Neural cell (in vitro differentiated cells): ENCODE measurements at regions not wholly inside any gene's neighbourhood (a gene's known extent, or its start where the extent isn't known, plus 50 kb on each side); places are given as distances from the start of the nearest gene placed in this dataset.

ENCODE experiments used
- H2AFZ ChIP-seq: fragments of 200-600, 300-800 bp; sonication (generic), shearing (Covaris generic); 2 replicates; pipeline ENCODE4 v1.6.0; 2014; ENCODE audit warnings: low read depth, mild to moderate bottlenecking, antibody characterized with exemption, low read length, moderate library complexity
- H3F3A ChIP-seq: fragments of 200-600 bp; shearing (Covaris generic); 2 replicates; pipeline ENCODE4 v1.6.1; 2016; ENCODE audit warnings: mild to moderate bottlenecking, moderate library complexity, mixed read lengths, antibody characterized with exemption, low read length; ENCODE audit not compliant: insufficient read depth, poor library complexity, severe bottlenecking
- H3K27ac ChIP-seq: fragments of 200-600, 300-800 bp; sonication (generic), shearing (Covaris generic); 2 replicates; pipeline ENCODE4 v1.5.1; 2014; ENCODE audit warnings: mild to moderate bottlenecking, low read length, moderate library complexity
- H3K27me3 ChIP-seq: fragments of 300-800, 200-600 bp; sonication (generic), shearing (Covaris generic); 2 replicates; pipeline ENCODE4 v1.6.0; 2014; ENCODE audit warnings: mild to moderate bottlenecking, low read depth, low read length, moderate library complexity; ENCODE audit not compliant: insufficient read depth
- H3K36me3 ChIP-seq: fragments of 300-800, 200-600 bp; sonication (generic), shearing (Covaris generic); 2 replicates; pipeline ENCODE4 v1.5.1; 2014; ENCODE audit warnings: mild to moderate bottlenecking, antibody characterized with exemption, low read length, moderate library complexity; ENCODE audit not compliant: insufficient read depth
- H3K4me2 ChIP-seq: fragments of 300-800, 200-600 bp; sonication (generic), shearing (Covaris generic); 2 replicates; pipeline ENCODE4 v1.6.0; 2014; ENCODE audit warnings: mild to moderate bottlenecking, low read length
- H3K4me3 ChIP-seq: fragments of 300-800, 200-600 bp; sonication (generic), shearing (Covaris generic); 2 replicates; pipeline ENCODE4 v1.5.1; 2014; ENCODE audit warnings: mild to moderate bottlenecking, low read length, moderate library complexity
- H3K79me2 ChIP-seq: fragments of 200-600 bp; shearing (Covaris generic); replicated peaks from 2 replicates; pipeline ENCODE4 v1.6.0; 2014; ENCODE audit warnings: mild to moderate bottlenecking, low read length, moderate library complexity; ENCODE audit not compliant: insufficient read depth
- H3K9ac ChIP-seq: fragments of 300-800, 200-600 bp; sonication (generic), shearing (Covaris generic); 2 replicates; pipeline ENCODE4 v1.6.1; 2016; ENCODE audit warnings: mild to moderate bottlenecking, low read length, mixed read lengths
- H3K9me2 ChIP-seq: fragments of 200-600 bp; shearing (Covaris generic); 2 replicates; pipeline ENCODE4 v1.6.1; 2016; ENCODE audit warnings: mild to moderate bottlenecking, low read length, mixed read lengths; ENCODE audit not compliant: insufficient read depth
- H3K9me3 ChIP-seq: fragments of 200-600, 300-800 bp; sonication (generic), shearing (Covaris generic); 2 replicates; pipeline ENCODE4 v1.6.1; 2016; ENCODE audit warnings: mild to moderate bottlenecking, mixed run types, low read length, moderate library complexity, mixed read lengths
- H4K20me1 ChIP-seq: fragments of 200-600 bp; shearing (Covaris generic); 2 replicates; pipeline ENCODE4 v1.6.1; 2016; ENCODE audit warnings: mild to moderate bottlenecking, mixed run types; ENCODE audit not compliant: insufficient read depth
- CTCF ChIP-seq: fragments of 450-650 bp; IDR thresholded peaks from 2 replicates; pipeline ENCODE4 v1.5.1; 2014; ENCODE audit warnings: antibody characterized with exemption, mild to moderate bottlenecking, moderate library complexity; ENCODE audit not compliant: poor library complexity, severe bottlenecking
- EP300 ChIP-seq: fragments of 450-650 bp; conservative IDR thresholded peaks from 2 replicates; pipeline ENCODE4 v1.6.1; 2014; ENCODE audit warnings: antibody characterized with exemption, mild to moderate bottlenecking, moderate library complexity; ENCODE audit not compliant: poor library complexity, severe bottlenecking
- EZH2 ChIP-seq: fragments of 200-600, 300-800 bp; shearing (Covaris generic), sonication (generic); IDR thresholded peaks from 2 replicates; pipeline ENCODE4 v1.6.1; 2014; ENCODE audit warnings: antibody characterized with exemption, low read length, borderline replicate concordance, mild to moderate bottlenecking; ENCODE audit not compliant: insufficient read depth, poor library complexity, severe bottlenecking
- MXI1 ChIP-seq: fragments of 450-650 bp; conservative IDR thresholded peaks from 2 replicates; pipeline ENCODE4 v1.6.1; 2014; ENCODE audit warnings: antibody characterized with exemption, mild to moderate bottlenecking; ENCODE audit not compliant: poor library complexity, severe bottlenecking
- POLR2AphosphoS5 ChIP-seq: IDR thresholded peaks from 2 replicates; pipeline ENCODE4 v1.6.1; 2012
- RAD21 ChIP-seq: fragments of 450-650 bp; conservative IDR thresholded peaks from 2 replicates; pipeline ENCODE4 v1.6.1; 2014; ENCODE audit warnings: antibody characterized with exemption, mild to moderate bottlenecking, moderate library complexity
- SMC3 ChIP-seq: fragments of 450-650 bp; conservative IDR thresholded peaks from 2 replicates; pipeline ENCODE4 v1.6.1; 2014; ENCODE audit warnings: antibody characterized with exemption, mild to moderate bottlenecking, moderate library complexity; ENCODE audit not compliant: poor library complexity
- TAF1 ChIP-seq: IDR thresholded peaks from 2 replicates; pipeline ENCODE4 v1.6.1; 2012; ENCODE audit warnings: low read depth
- TF ChIP-seq, protein P1 (sequence below): IDR thresholded peaks from 2 replicates; pipeline ENCODE4 v1.6.1; 2012; ENCODE audit warnings: borderline replicate concordance

DNA sequence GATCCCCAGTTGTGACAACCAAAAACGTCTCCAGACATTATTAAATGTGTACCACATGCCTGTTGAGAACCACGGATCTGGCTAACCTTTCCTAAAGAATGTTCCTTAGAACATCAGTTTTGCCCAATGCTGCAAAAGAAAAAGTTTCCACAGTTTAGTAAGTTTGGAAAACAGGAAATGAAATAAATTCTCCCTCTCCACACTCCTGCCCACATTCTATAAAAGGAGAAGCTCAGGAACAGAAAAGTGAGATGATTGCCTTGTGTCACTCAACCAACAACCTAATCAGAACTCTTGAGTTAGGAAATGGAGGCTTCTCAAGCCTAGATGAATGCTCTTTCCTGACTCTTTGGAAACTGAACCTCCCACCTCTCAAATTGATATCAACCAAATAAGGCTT lies 56.1 kb upstream of the NFE2L2 start:
- Histone ChIP-seq H3K27me3 (no peaks in the 10 kb centered on the region), H3K4me2 (no peak overlapping the region), H3K9ac (no peak overlapping the region), H3K79me2 (no peaks in the 10 kb centered on the region), H3K4me3 (no peak overlapping the region), H3K36me3 (no peaks in the 10 kb centered on the region), H3K9me3 (no peaks in the 10 kb centered on the region), H2AFZ (no peak overlapping the region), H3K27ac (no peak overlapping the region), H4K20me1 (no peaks in the 10 kb centered on the region), H3K9me2 (no peaks in the 10 kb centered on the region), H3F3A (no peaks in the 10 kb centered on the region)
- TF ChIP-seq RAD21: no peak
- TF ChIP-seq EP300: no peak
- TF ChIP-seq EZH2: no peak
- TF ChIP-seq MXI1: no peak
- no peak for TF ChIP-seq SMC3
- no peak for TF ChIP-seq CTCF
- no peak for TF ChIP-seq POLR2AphosphoS5
- TF ChIP-seq, protein P1, sequence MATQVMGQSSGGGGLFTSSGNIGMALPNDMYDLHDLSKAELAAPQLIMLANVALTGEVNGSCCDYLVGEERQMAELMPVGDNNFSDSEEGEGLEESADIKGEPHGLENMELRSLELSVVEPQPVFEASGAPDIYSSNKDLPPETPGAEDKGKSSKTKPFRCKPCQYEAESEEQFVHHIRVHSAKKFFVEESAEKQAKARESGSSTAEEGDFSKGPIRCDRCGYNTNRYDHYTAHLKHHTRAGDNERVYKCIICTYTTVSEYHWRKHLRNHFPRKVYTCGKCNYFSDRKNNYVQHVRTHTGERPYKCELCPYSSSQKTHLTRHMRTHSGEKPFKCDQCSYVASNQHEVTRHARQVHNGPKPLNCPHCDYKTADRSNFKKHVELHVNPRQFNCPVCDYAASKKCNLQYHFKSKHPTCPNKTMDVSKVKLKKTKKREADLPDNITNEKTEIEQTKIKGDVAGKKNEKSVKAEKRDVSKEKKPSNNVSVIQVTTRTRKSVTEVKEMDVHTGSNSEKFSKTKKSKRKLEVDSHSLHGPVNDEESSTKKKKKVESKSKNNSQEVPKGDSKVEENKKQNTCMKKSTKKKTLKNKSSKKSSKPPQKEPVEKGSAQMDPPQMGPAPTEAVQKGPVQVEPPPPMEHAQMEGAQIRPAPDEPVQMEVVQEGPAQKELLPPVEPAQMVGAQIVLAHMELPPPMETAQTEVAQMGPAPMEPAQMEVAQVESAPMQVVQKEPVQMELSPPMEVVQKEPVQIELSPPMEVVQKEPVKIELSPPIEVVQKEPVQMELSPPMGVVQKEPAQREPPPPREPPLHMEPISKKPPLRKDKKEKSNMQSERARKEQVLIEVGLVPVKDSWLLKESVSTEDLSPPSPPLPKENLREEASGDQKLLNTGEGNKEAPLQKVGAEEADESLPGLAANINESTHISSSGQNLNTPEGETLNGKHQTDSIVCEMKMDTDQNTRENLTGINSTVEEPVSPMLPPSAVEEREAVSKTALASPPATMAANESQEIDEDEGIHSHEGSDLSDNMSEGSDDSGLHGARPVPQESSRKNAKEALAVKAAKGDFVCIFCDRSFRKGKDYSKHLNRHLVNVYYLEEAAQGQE: no peak
- TF ChIP-seq TAF1: no peak

DNA sequence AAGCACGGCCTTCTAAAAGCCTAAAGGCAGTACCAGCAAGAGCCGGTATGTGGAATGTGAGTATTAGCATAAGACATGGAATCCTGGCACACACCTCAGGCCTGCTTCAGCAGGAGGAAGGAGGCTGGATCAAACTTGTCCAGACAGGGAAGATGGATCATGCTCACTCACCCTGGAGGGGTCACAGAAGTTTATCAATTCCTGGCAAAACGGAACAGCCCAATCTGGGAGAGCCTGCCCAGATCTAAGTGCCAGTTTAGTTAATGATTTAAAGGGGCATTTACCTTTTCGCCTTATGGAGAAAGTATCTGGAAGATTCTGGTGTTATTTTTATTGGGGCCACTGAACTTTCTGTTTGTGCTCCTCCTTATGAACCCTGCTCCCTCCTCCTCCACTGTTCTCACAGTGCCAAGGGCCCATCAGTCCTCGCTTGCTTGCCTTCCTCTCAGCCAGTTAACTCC lies 58.3 kb upstream of the NFE2L2 start:
- no peak for TF ChIP-seq SMC3
- TF ChIP-seq RAD21: no peak
- Histone ChIP-seq H3K27ac (no peak overlapping the region), H3K9me3 (no peaks in the 10 kb centered on the region), H3K79me2 (no peaks in the 10 kb centered on the region), H4K20me1 (no peaks in the 10 kb centered on the region), H3K4me3 (no peak overlapping the region), H3K36me3 (no peaks in the 10 kb centered on the region), H3K27me3 (no peaks in the 10 kb centered on the region), H2AFZ (no peak overlapping the region), H3K9ac (no peak overlapping the region), H3F3A (no peaks in the 10 kb centered on the region), H3K4me2 (no peak overlapping the region), H3K9me2 (no peaks in the 10 kb centered on the region)

- Histone ChIP-seq H3K9ac (no peak overlapping the region), H3K9me2 (no peaks in the 10 kb centered on the region), H3K79me2 (no peaks in the 10 kb centered on the region), H3K9me3 (no peaks in the 10 kb centered on the region), H4K20me1 (no peaks in the 10 kb centered on the region), H3K27me3 (no peaks in the 10 kb centered on the region), H3K4me3 (no peak overlapping the region), H3K27ac (no peak overlapping the region), H2AFZ (no peak overlapping the region), H3F3A (no peaks in the 10 kb centered on the region), H3K4me2 (no peak overlapping the region), H3K36me3 (no peaks in the 10 kb centered on the region)
- TF ChIP-seq SMC3 (no peak), POLR2AphosphoS5 (no peak), EZH2 (no peak), MXI1 (no peak), EP300 (no peak), TAF1 (no peak), CTCF (no peak), RAD21 (no peak)
- TF ChIP-seq, protein P1: no peak
Observed at GRCh38 chr2:177324797-177325196, 60.3 kb upstream of the NFE2L2 start.
